SU-DHL-6 (cell line): ENCODE measurements at regions not wholly inside any gene's neighbourhood (a gene's known extent, or its start where the extent isn't known, plus 50 kb on each side); places are given as distances from the start of the nearest gene placed in this dataset.

ENCODE experiments used
- H2AFZ ChIP-seq: fragments of 200-600 bp; sonication (generic); 2 replicates; pipeline ENCODE4 v1.6.1; 2014; ENCODE audit warnings: low read depth, mild to moderate bottlenecking, moderate library complexity, mixed read lengths, antibody characterized with exemption, low read length; ENCODE audit not compliant: severe bottlenecking
- H3F3A ChIP-seq: fragments of 200-600 bp; shearing (Covaris generic); 2 replicates; pipeline ENCODE4 v1.6.0; 2016; ENCODE audit warnings: antibody characterized with exemption, mild to moderate bottlenecking; ENCODE audit not compliant: insufficient read depth
- H3K27ac ChIP-seq: fragments of 200-600 bp; sonication (generic); 2 replicates; pipeline ENCODE4 v1.5.1; 2016; ENCODE audit warnings: low read depth, mild to moderate bottlenecking, low read length, moderate library complexity, mixed read lengths
- H3K27me3 ChIP-seq: fragments of 200-600 bp; sonication (generic), shearing (Covaris generic); 2 replicates; pipeline ENCODE4 v1.6.0; 2014; ENCODE audit warnings: mild to moderate bottlenecking, low read length
- H3K36me3 ChIP-seq: fragments of 200-600 bp; sonication (generic); 2 replicates; pipeline ENCODE4 v1.6.1; 2014; ENCODE audit warnings: mild to moderate bottlenecking, low read length, mixed read lengths
- H3K4me2 ChIP-seq: fragments of 300-600, 200-600 bp; shearing (Covaris generic), sonication (generic); 2 replicates; pipeline ENCODE4 v1.6.0; 2014; ENCODE audit warnings: low read length, low read depth, mild to moderate bottlenecking; ENCODE audit not compliant: poor library complexity, severe bottlenecking
- H3K4me3 ChIP-seq: fragments of 200-600 bp; sonication (generic); 2 replicates; pipeline ENCODE4 v1.5.1; 2014; ENCODE audit warnings: antibody characterized with exemption, low read length, mild to moderate bottlenecking, mixed read lengths; ENCODE audit not compliant: insufficient read depth, poor library complexity, severe bottlenecking
- H3K79me2 ChIP-seq: fragments of 200-600 bp; sonication (generic); 2 replicates; pipeline ENCODE4 v1.6.1; 2014; ENCODE audit warnings: mild to moderate bottlenecking, low read length, moderate library complexity; ENCODE audit not compliant: insufficient read depth
- H3K9ac ChIP-seq: fragments of 200-600 bp; sonication (generic); 2 replicates; pipeline ENCODE4 v1.7.0; 2014; ENCODE audit warnings: mild to moderate bottlenecking, low read length
- H3K9me2 ChIP-seq: fragments of 200-600 bp; sonication (generic); replicated peaks from 2 replicates; pipeline ENCODE4 v1.6.1; 2014; ENCODE audit warnings: low read length; ENCODE audit not compliant: insufficient read depth
- H3K9me3 ChIP-seq: fragments of 200-600 bp; sonication (generic); 2 replicates; pipeline ENCODE4 v1.6.1; 2014; ENCODE audit warnings: low read length, mixed read lengths; ENCODE audit not compliant: insufficient read depth
- H4K20me1 ChIP-seq: fragments of 200-600 bp; sonication (generic); 2 replicates; pipeline ENCODE4 v1.6.1; 2014; ENCODE audit warnings: low read depth, mild to moderate bottlenecking, antibody characterized with exemption, low read length, moderate library complexity, mixed read lengths
- EZH2phosphoT487 ChIP-seq: fragments of 200-600 bp; sonication (generic), shearing (Covaris generic); conservative IDR thresholded peaks from 2 replicates; pipeline ENCODE4 v1.6.1; 2018; ENCODE audit warnings: mild to moderate bottlenecking, antibody characterized with exemption, low read length, moderate library complexity, mixed read lengths
- TF ChIP-seq, protein P1 (sequence below): fragments of 200-600 bp; sonication (generic); IDR thresholded peaks from one replicate; pipeline ENCODE4 v1.5.1; 2017; ENCODE audit warnings: antibody characterized with exemption, mild to moderate bottlenecking, low read length, moderate library complexity; ENCODE audit not compliant: insufficient read depth, poor library complexity, severe bottlenecking

GRCh38 chr4:45841791-45842190 is 282.1 kb downstream of the GABRG1 start:
- H2AFZ ChIP-seq = no peak overlapping the region
- no peaks in the 10 kb centered on the region for H3K79me2 ChIP-seq
- TF ChIP-seq, protein P1, sequence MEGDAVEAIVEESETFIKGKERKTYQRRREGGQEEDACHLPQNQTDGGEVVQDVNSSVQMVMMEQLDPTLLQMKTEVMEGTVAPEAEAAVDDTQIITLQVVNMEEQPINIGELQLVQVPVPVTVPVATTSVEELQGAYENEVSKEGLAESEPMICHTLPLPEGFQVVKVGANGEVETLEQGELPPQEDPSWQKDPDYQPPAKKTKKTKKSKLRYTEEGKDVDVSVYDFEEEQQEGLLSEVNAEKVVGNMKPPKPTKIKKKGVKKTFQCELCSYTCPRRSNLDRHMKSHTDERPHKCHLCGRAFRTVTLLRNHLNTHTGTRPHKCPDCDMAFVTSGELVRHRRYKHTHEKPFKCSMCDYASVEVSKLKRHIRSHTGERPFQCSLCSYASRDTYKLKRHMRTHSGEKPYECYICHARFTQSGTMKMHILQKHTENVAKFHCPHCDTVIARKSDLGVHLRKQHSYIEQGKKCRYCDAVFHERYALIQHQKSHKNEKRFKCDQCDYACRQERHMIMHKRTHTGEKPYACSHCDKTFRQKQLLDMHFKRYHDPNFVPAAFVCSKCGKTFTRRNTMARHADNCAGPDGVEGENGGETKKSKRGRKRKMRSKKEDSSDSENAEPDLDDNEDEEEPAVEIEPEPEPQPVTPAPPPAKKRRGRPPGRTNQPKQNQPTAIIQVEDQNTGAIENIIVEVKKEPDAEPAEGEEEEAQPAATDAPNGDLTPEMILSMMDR = no peak
- no peak for TF ChIP-seq EZH2phosphoT487

DNA sequence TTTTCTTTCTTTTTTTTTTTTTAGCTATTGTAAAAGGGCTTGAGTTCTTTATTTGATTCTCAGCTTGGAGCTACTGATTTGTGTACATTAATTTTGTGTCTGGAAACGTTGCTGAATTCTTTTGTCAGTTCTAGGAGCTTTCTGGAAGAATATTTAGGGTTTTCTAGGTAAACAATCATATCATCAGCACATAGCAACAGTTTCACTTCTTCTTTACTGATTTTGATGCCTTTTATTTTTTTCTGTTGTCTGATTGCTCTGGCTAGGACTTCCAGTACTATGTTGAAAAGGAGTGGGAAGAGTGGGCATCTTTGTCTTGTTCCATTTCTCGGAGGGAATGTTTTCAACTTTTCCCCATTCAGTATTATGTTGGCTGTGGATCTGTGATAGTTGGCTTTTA is 292.2 kb downstream of the GABRG1 start:
- no peak overlapping the region for H2AFZ ChIP-seq
- no peak overlapping the region for H3K27ac ChIP-seq
- no peaks in the 10 kb centered on the region for H3K9me2 ChIP-seq
- H4K20me1 ChIP-seq = no peaks in the 10 kb centered on the region
- no peaks in the 10 kb centered on the region for H3F3A ChIP-seq
- no peaks in the 10 kb centered on the region for H3K9me3 ChIP-seq
- H3K79me2 ChIP-seq = no peaks in the 10 kb centered on the region
- no peak overlapping the region for H3K9ac ChIP-seq
- H3K36me3 ChIP-seq = no peaks in the 10 kb centered on the region
- no peaks in the 10 kb centered on the region for H3K27me3 ChIP-seq
- TF ChIP-seq EZH2phosphoT487 = no peak
- TF ChIP-seq, protein P1 = no peak
- no peak overlapping the region for H3K4me3 ChIP-seq
- H3K4me2 ChIP-seq = no peak overlapping the region

More at GRCh38 chr4:45841791-45842190, 282.1 kb downstream of the GABRG1 start:
- H3K9me2 ChIP-seq = no peaks in the 10 kb centered on the region
- H3K27ac ChIP-seq = no peak overlapping the region
- H3K4me2 ChIP-seq = no peak overlapping the region
- no peaks in the 10 kb centered on the region for H3K27me3 ChIP-seq
- no peak overlapping the region for H3K9ac ChIP-seq
- no peak overlapping the region for H3K4me3 ChIP-seq
- no peaks in the 10 kb centered on the region for H4K20me1 ChIP-seq
- no peaks in the 10 kb centered on the region for H3K36me3 ChIP-seq
- no peaks in the 10 kb centered on the region for H3F3A ChIP-seq
- H3K9me3 ChIP-seq = no peaks in the 10 kb centered on the region

DNA sequence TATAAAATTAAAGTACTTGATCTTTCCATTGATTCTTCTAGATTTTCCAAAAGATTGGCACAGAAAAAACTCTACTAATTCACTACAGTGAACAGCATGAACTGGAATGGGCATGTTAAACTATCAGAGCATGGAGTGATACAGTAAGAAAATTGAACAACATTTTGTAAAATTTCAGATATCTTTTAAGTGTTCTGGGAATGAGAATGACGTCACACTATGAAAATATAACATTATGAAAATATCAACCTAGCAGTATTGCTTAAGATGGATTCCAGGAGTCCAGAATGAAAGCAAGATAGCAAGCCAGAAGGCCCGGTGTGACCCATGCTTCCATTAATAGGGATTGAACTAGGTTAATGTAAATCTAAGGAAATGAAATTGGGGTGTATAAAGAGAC is 319.9 kb downstream of the GABRG1 start:
- Histone ChIP-seq H4K20me1 (no peaks in the 10 kb centered on the region), H3K79me2 (no peaks in the 10 kb centered on the region), H3K4me3 (no peak overlapping the region), H3K27ac (no peak overlapping the region), H3K36me3 (no peaks in the 10 kb centered on the region), H3K9me3 (no peaks in the 10 kb centered on the region), H3K27me3 (no peaks in the 10 kb centered on the region), H3F3A (no peaks in the 10 kb centered on the region), H3K4me2 (no peak overlapping the region), H2AFZ (no peak overlapping the region), H3K9me2 (no peaks in the 10 kb centered on the region), H3K9ac (no peak overlapping the region)
- TF ChIP-seq, protein P1 = no peak
- no peak for TF ChIP-seq EZH2phosphoT487

DNA sequence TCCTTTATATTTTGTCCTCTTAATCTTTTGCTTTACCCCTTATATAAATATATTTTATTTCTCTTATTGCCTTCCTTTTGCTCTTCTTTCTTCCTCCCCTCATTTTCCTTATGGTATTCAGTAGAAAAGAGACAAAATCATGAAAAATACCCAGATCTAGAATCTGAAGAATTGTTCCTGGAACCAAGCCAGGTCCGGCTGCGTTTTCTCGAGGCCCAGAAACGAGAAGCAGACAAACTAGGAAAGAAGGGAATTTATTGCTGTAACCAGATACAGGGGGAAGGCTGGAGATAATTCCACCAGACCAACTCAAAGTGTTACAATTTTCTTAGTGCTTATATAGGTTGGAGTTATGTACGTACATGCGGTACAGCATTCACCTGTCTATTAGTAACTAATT is 328.7 kb downstream of the GABRG1 start:
- H3K36me3 ChIP-seq = no peaks in the 10 kb centered on the region
- TF ChIP-seq, protein P1 = no peak
- TF ChIP-seq EZH2phosphoT487 = no peak
- no peak overlapping the region for H3K9ac ChIP-seq
- no peak overlapping the region for H3K4me2 ChIP-seq
- H3K4me3 ChIP-seq = no peak overlapping the region
- no peaks in the 10 kb centered on the region for H3K27me3 ChIP-seq
- no peaks in the 10 kb centered on the region for H3F3A ChIP-seq
- no peak overlapping the region for H3K27ac ChIP-seq
- no peaks in the 10 kb centered on the region for H3K9me2 ChIP-seq
- H3K79me2 ChIP-seq = no peaks in the 10 kb centered on the region
- H4K20me1 ChIP-seq = no peaks in the 10 kb centered on the region
- no peak overlapping the region for H2AFZ ChIP-seq
- H3K9me3 ChIP-seq = no peaks in the 10 kb centered on the region; the same call in 1 of the 2 replicates
